Inferior parietal cortex (tissue), 1 donor: ENCODE measurements at regions not wholly inside any gene's neighbourhood (a gene's known extent, or its start where the extent isn't known, plus 50 kb on each side); places are given as distances from the start of the nearest gene placed in this dataset.
"Not testable (repeated sequence)": the region's sequence is repeated elsewhere in the genome, so short reads cannot be mapped to it uniquely, and the experiment has no call there.

ENCODE experiments used
- DNase-seq: peaks from one replicate; pipeline ENCODE4 v3.0.0-alpha.2; 2016; ENCODE audit errors: extremely low spot score

GRCh38 chr21:20086508-20086907 is 911.7 kb upstream of the NCAM2 start:
- DNase-seq, result peak; percentile 17

DNA sequence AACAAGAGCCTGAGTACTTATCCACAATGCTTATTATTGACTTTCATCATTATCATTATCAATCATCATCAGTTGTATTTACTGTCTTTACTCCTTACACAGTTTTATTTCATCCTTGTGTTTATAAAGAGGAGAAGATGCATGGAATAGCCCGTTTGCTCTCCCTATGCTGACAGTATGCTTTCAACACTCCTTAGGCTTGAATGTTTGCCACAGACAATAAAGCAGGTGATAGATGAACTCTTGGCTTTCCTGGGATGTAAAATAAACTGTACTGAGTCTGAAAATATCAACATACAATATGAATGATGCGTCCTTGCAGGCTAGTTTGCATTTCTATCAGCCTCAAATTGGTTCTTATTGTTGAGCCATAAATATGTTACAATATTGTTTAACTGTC is 891.8 kb upstream of the NCAM2 start:
- no peak for DNase-seq

- no peak for DNase-seq
Measured at GRCh38 chr21:20108016-20108415, 890.2 kb upstream of the NCAM2 start.

GRCh38 chr21:20108976-20109540 is 889.2 kb upstream of the NCAM2 start:
- DNase-seq, result no peak

DNA sequence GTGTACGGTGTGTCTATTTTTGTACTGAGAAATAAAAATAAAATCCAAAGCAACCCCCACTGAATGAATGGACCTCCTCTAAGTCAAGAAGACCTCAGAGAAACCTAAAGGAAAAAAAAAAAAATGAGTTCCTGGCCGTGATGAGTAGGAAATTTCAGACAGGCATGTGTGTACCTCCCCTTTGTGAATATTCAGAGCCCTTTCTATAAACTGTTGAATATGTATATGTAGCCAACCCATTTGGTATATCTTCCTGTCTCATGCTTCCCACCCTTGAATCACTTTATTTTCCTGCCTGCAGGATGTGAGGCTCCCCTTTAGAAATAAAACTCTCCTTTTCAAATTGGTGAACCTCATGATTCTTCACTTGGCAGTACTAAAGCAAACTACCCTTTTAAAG is 887.8 kb upstream of the NCAM2 start:
- DNase-seq, result no peak

GRCh38 chr21:20151741-20152140 is 846.5 kb upstream of the NCAM2 start:
- DNase-seq, result no peak

DNA sequence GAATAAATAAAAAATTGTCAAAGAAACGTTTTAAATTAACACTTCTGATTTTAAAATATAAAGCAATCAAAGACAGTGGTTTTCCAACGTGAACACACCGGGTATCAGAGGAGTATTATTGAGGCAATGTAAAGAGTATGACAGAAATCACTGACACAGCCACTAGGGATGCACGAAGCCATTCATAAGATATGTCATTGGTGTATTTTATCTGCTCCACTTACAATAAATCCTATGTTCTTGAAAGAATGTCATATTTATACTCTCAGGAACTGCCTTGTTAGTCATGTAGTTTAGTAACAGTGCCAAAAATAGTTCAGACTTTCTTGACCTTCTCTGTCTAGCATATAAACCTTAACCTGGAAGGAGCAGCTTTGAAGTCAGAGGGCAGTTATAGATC is 835.0 kb upstream of the NCAM2 start:
- no peak for DNase-seq

DNA sequence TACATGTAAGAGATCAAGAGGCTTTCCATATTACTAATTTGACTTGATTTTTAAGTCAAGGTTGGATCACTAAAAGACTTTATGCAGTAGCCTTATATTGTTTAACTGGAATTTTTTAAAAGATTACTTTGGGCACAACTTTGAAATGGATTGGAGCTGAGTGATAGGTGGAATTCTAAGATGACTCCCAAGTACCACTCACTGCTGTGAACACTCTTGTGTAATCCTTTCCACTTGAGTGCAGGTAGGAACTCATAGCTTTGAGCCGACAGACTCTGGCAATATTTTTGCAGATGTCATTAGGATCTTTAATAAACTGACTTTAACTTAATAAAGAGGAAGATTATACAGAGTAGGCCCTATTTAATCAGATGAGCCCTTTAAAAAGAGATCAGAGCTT is 831.1 kb upstream of the NCAM2 start:
- DNase-seq, result no peak

- no peak for DNase-seq
Measured at GRCh38 chr21:20169812-20170576, 828.2 kb upstream of the NCAM2 start.

DNA sequence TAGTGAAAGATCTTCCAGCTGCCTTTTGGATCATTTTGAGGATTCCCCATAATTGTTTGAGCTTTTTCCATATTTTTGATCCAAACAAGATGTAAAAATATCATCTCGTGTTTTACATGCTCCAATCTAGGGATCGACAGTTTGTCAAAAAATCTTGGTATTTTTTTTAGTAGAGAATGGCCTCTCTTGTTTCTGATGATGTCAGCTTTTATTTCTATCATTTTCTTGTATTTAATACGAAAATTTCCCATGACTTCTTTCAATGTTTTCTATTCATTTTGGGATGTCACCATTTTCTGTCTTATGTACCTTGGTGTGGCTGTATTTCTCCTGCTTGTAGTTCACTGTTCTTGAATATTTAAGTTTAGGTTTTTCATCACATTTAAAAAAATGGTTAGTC is 812.0 kb upstream of the NCAM2 start:
- DNase-seq, result no peak

DNA sequence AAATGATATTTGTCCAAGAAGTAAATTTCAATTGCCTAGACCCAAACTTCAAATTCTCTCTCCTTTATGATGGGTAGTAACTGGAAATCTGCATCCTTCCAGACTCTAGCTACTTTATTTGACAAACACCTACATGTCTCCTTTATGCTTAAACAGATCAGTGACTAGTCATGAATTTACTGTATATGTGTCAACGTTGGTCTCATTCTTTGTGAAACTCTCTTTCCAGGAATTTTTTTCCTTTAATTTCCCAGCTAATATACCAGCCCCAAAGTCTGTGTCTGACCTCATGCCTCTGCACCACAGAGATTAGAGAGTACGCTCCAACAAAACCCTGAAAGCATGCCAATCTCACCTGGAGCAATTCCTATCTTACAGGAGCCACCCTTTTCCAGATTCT is 811.2 kb upstream of the NCAM2 start:
- no peak for DNase-seq

- DNase-seq, result not testable (repeated sequence)
Measured at GRCh38 chr21:20201323-20201722, 796.9 kb upstream of the NCAM2 start.

DNA sequence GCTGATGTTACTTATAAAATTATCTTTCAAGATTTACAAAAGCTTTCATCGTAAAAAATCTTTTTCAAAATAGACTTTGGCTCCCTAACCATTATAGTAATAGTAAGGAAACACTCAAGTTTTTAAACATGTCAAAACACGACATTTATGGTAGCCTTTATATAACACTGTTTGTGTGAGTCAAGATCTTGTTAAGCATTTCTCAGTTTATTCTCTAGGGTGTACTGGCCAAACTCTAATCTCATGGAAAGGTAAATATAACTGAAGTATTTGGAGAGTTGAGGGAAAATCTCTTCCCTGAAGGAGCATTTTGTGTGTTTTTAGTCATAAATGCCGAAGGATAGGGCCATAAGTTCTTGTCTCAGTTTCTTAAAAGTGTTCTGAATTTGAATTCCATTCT is 790.9 kb upstream of the NCAM2 start:
- DNase-seq, result no peak

DNA sequence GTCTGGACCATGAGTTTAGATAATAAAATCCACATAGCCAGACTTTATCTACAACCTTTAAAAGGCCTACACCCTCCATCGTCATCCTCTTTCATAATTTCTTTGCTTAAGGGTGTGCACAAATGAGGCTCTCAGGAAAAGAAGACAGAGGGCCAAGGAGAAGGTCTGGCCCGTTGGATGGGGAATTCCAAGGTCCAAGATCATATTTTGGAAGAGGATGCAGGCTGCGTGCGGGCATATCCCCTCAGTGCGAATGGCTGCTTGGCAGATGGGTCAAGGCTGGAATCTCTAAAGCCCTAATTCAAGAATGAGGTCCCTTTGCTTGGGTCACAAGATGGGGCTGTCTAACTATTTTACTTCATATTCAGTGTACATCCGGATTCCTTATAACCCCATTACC is 782.2 kb upstream of the NCAM2 start:
- DNase-seq, result no peak

DNA sequence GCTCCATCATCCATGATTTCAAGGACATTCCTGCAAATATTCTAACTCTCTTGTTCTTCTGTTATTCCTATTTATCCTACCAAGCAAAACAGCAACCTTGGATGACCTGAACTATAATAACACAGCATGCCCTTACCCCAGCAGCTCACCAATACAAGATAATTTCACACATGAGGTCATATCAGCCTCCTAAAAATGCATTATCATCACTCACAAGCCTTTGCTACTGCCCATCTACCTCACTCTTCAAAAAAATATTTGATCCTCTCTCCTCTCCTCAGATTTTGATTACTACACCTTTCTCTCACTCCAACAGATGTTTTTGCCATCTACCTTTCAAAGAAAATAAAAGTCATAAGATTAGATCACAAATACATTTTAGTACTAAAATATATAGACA is 777.6 kb upstream of the NCAM2 start:
- DNase-seq, result no peak

- not testable (repeated sequence) for DNase-seq
Measured at GRCh38 chr21:20221981-20222380, 776.2 kb upstream of the NCAM2 start.

GRCh38 chr21:20236649-20237048 is 761.6 kb upstream of the NCAM2 start:
- DNase-seq, result not testable (repeated sequence)

DNA sequence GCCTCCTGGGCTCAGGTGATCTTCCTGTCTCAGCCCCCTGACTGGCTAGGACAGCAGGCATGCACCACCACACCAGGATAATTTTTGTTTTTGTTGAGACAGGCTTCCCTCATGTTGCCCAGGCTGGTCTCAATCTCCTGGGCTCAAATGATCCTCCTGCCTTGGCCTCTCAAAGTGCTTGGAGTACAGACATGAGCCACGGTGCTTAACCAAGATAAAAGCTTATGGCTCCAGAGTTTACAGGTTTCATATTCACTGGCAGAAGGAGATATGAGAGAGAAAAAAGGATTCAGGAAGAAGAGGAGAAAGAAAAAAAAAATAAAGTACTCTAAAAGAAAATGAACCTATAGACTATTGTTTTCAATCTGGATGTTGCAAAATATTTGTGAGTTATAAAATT is 748.8 kb upstream of the NCAM2 start:
- DNase-seq, result no peak

DNA sequence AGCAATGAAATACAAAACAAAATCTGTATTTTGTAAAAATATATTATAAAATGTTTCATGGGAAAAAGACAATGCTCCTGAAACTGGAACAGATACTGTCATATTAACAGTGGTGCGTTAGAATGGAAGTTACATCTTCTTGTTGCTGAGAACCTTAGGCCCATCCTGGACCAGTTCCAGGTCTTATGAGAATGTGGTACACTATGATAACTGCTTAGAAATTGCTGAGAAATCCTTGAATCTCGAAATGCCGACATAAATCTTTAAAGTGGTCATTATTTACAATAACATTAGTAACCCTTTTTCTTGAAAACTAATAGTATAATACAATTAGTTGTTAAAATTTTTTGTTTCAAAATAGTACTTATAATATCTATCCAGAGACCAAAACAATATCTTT is 747.9 kb upstream of the NCAM2 start:
- DNase-seq, result no peak

DNA sequence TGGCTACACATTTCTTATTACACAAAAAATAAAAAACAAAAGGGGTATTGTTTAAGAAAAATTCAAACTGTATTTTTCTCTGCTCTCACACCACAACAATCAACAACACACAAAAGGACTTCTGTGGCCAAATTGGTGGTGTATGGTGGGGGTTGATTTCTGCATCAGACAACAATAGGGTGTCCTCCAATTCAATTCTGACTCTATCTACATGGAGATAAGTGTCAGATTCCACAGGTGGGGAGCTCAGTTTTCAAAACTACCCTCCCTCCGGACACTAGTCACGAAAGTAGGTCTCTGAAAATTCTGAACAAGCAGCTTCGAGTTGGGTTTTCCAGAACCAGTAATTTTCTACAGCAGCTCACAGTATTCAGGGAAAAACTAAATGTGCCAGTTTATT is 744.9 kb upstream of the NCAM2 start:
- DNase-seq, result no peak

DNA sequence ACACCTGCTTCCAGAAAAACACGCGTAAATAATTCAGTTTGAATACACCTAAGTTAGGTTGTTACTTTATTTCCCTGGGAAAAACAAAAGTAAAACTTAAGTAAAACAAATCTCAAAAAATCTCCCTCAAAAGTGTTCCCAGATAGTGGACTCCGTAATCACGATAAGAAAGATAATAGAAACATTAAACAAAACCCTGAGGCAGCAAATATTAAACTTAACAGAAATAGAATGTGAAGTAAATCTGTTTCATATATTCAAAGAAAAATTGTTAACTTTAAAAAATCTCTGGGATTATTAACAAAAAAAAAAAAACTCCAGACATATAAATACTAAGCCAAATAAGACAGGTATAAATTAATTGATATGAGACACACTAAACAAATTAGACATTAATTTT is 743.2 kb upstream of the NCAM2 start:
- DNase-seq, result no peak

- no peak for DNase-seq
Measured at GRCh38 chr21:20257052-20257740, 741.0 kb upstream of the NCAM2 start.

DNA sequence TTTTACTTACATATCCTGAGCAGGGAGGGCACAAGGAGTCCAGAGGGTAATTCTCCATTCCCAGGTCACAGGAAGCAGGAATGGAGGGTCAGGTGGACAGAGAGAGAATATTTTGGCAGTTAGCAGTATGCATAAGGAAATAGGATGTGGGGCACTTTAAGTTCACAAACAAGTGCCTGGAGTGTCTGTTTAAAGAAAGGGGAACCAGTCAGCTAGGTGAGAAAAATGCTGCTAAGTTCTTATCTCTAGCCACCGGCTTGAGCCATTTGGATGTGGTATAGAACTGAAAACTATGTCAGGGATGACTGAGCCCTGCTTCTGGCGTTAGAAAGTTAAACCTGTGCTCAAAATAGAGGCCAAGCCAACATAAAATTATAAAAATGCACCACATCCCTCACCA is 739.7 kb upstream of the NCAM2 start:
- peak; percentile 32 for DNase-seq
